ENCODE measurements at regions not wholly inside any gene's neighbourhood (a gene's known extent, or its start where the extent isn't known, plus 50 kb on each side); places are given as distances from the start of the nearest gene placed in this dataset.

DNA sequence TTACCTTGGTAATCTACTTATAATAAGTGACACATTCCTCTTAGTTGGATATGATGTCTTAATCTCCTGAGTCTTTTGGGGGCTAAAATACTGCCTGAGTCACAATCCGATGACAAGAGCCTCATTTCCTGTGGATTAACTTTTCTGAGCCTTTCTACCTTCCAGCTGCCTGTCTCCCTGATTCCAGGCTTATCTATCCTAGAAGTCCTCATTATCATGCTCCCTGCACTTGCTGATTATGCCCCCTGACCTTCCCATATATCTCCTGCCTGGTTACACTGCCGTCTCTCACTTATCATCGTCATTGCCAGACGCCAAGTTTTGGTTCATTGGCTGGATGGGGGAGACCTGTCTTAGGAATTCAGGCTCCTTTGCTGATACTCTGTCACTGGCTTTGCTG lies 727.4 kb upstream of the CA10 start:
- TF ChIP-seq, protein P1, sequence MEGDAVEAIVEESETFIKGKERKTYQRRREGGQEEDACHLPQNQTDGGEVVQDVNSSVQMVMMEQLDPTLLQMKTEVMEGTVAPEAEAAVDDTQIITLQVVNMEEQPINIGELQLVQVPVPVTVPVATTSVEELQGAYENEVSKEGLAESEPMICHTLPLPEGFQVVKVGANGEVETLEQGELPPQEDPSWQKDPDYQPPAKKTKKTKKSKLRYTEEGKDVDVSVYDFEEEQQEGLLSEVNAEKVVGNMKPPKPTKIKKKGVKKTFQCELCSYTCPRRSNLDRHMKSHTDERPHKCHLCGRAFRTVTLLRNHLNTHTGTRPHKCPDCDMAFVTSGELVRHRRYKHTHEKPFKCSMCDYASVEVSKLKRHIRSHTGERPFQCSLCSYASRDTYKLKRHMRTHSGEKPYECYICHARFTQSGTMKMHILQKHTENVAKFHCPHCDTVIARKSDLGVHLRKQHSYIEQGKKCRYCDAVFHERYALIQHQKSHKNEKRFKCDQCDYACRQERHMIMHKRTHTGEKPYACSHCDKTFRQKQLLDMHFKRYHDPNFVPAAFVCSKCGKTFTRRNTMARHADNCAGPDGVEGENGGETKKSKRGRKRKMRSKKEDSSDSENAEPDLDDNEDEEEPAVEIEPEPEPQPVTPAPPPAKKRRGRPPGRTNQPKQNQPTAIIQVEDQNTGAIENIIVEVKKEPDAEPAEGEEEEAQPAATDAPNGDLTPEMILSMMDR (optimal IDR thresholded peaks at IDR 0.05 in 1 of 3, IDR thresholded peaks at IDR 0.05 in 1 of 3, conservative IDR thresholded peaks at IDR 0.05 in 1 of 3; ENCODE audit: extremely low read depth in 1 of 3, insufficient read depth in 2 of 3, low read length in 3 of 3), result no peak
- no peak for TF ChIP-seq EZH2 (IDR thresholded peaks at IDR 0.05; ENCODE audit: low read length)
